NCI-H187 (cell line): ENCODE measurements at regions not wholly inside any gene's neighbourhood (a gene's known extent, or its start where the extent isn't known, plus 50 kb on each side); places are given as distances from the start of the nearest gene placed in this dataset.

Experiments
- DNase-seq, 2 experiments: peaks; one replicate each; lab custom pipeline; 2025; lab: John Stamatoyannopoulos, UW

- no peak for DNase-seq
Measured at GRCh38 chr13:72229067-72229466, 362.1 kb upstream of the DACH1 start.

GRCh38 chr13:72221276-72221962, 354.4 kb upstream of the DACH1 start:
- peak in 1 of 2 experiments; percentile 6 for DNase-seq

- no peak for DNase-seq
Measured at GRCh38 chr13:72218966-72219365, 352.0 kb upstream of the DACH1 start.

GRCh38 chr13:72217142-72217541, 350.1 kb upstream of the DACH1 start:
- no peak for DNase-seq

GRCh38 chr13:72208112-72208645, 341.2 kb upstream of the DACH1 start:
- DNase-seq = no peak

GRCh38 chr13:72205773-72206172, 338.8 kb upstream of the DACH1 start:
- DNase-seq = no peak

- no peak for DNase-seq
Measured at GRCh38 chr13:72204291-72204690, 337.3 kb upstream of the DACH1 start.

GRCh38 chr13:72201726-72202125, 334.7 kb upstream of the DACH1 start:
- DNase-seq = no peak

- DNase-seq = no peak
Measured at GRCh38 chr13:72199640-72200039, 332.6 kb upstream of the DACH1 start.

GRCh38 chr13:72198967-72199560, 332.1 kb upstream of the DACH1 start:
- DNase-seq = no peak

GRCh38 chr13:72198042-72198441, 331.0 kb upstream of the DACH1 start:
- DNase-seq = no peak

- DNase-seq = no peak
Measured at GRCh38 chr13:72195044-72195704, 328.2 kb upstream of the DACH1 start.

GRCh38 chr13:72194523-72194922, 327.5 kb upstream of the DACH1 start:
- no peak for DNase-seq

- no peak for DNase-seq
Measured at GRCh38 chr13:72186730-72187422, 319.9 kb upstream of the DACH1 start.

- DNase-seq = no peak
Measured at GRCh38 chr13:72185776-72186175, 318.8 kb upstream of the DACH1 start.

- no peak for DNase-seq
Measured at GRCh38 chr13:72181661-72182060, 314.7 kb upstream of the DACH1 start.

GRCh38 chr13:72180253-72180952, 313.4 kb upstream of the DACH1 start:
- no peak for DNase-seq

- no peak for DNase-seq
Measured at GRCh38 chr13:72174549-72174948, 307.5 kb upstream of the DACH1 start.

GRCh38 chr13:72170571-72170970, 303.6 kb upstream of the DACH1 start:
- DNase-seq = no peak

- no peak for DNase-seq
Measured at GRCh38 chr13:72168126-72168855, 301.3 kb upstream of the DACH1 start.

- no peak for DNase-seq
Measured at GRCh38 chr13:72166102-72166650, 299.2 kb upstream of the DACH1 start.
